GM12801 (cell line): ENCODE measurements at regions not wholly inside any gene's neighbourhood (a gene's known extent, or its start where the extent isn't known, plus 50 kb on each side); places are given as distances from the start of the nearest gene placed in this dataset.

Source experiments
- CTCF ChIP-seq: IDR thresholded peaks from one replicate; pipeline ENCODE4 v1.5.1; 2011; ENCODE audit warnings: control low read depth; ENCODE audit not compliant: insufficient read length; ENCODE audit errors: extremely low read depth

GRCh38 chr6:67735623-67736022 lies 899.5 kb upstream of the ADGRB3 start:
- TF ChIP-seq CTCF: no peak

GRCh38 chr6:67722861-67723261 lies 912.2 kb upstream of the ADGRB3 start:
- TF ChIP-seq CTCF: no peak

GRCh38 chr6:67717281-67717680 lies 917.8 kb upstream of the ADGRB3 start:
- no peak for TF ChIP-seq CTCF

GRCh38 chr6:67706388-67706787 lies 928.7 kb upstream of the ADGRB3 start:
- no peak for TF ChIP-seq CTCF

- TF ChIP-seq CTCF: no peak
These were observed 936.5 kb upstream of the ADGRB3 start for GRCh38 chr6:67698534-67698933.

GRCh38 chr6:67694127-67694526 lies 941.0 kb upstream of the ADGRB3 start:
- no peak for TF ChIP-seq CTCF

GRCh38 chr6:67689329-67689728 lies 945.8 kb upstream of the ADGRB3 start:
- TF ChIP-seq CTCF: no peak

GRCh38 chr6:67687396-67687795 lies 947.7 kb upstream of the ADGRB3 start:
- no peak for TF ChIP-seq CTCF
